RWPE2 (cell line): ENCODE measurements at regions not wholly inside any gene's neighbourhood (a gene's known extent, or its start where the extent isn't known, plus 50 kb on each side); places are given as distances from the start of the nearest gene placed in this dataset.

ENCODE experiments used
- ATAC-seq: fragments of 200-7000 bp; cut with Tn5 transposase; 3 replicates; pipeline ENCODE4 v1.9.1; 2021; ENCODE audit warnings: low read depth
- DNase-seq: peaks from one replicate; pipeline ENCODE4 v3.0.0-alpha.2; 2020; ENCODE audit warnings: low spot score
- H3K27ac ChIP-seq: fragments of 450-650 bp; 2 replicates; pipeline ENCODE4 v1.5.1; 2017; ENCODE audit warnings: mild to moderate bottlenecking; ENCODE audit not compliant: poor library complexity, severe bottlenecking
- H3K27me3 ChIP-seq: fragments of 250-450 bp; sonication (Bioruptor Pico); 2 replicates; pipeline ENCODE4 v1.5.1; 2021; ENCODE audit warnings: mild to moderate bottlenecking, moderate library complexity; ENCODE audit not compliant: insufficient read depth, poor library complexity, severe bottlenecking
- H3K36me3 ChIP-seq: fragments of 250-450 bp; sonication (Bioruptor Pico); 2 replicates; pipeline ENCODE4 v1.5.1; 2020; ENCODE audit warnings: low read depth, mild to moderate bottlenecking, moderate library complexity
- H3K4me1 ChIP-seq: fragments of 250-450 bp; sonication (Bioruptor Pico); 2 replicates; pipeline ENCODE4 v1.5.1; 2021; ENCODE audit warnings: mild to moderate bottlenecking, moderate library complexity; ENCODE audit not compliant: insufficient read depth, poor library complexity, severe bottlenecking
- H3K4me3 ChIP-seq: fragments of 250-450 bp; sonication (Bioruptor Pico); 2 replicates; pipeline ENCODE4 v1.5.1; 2021; ENCODE audit warnings: mild to moderate bottlenecking, moderate library complexity; ENCODE audit not compliant: severe bottlenecking
- H3K9me3 ChIP-seq: fragments of 250-450 bp; sonication (Bioruptor Pico); 2 replicates; pipeline ENCODE4 v1.5.1; 2021; ENCODE audit warnings: mild to moderate bottlenecking, moderate library complexity; ENCODE audit not compliant: severe bottlenecking
- TF ChIP-seq, protein P1 (sequence below): fragments of 450-650 bp; IDR thresholded peaks from one replicate; pipeline ENCODE4 v1.5.1; 2017; ENCODE audit warnings: mild to moderate bottlenecking, moderate library complexity; ENCODE audit not compliant: poor library complexity, severe bottlenecking

DNA sequence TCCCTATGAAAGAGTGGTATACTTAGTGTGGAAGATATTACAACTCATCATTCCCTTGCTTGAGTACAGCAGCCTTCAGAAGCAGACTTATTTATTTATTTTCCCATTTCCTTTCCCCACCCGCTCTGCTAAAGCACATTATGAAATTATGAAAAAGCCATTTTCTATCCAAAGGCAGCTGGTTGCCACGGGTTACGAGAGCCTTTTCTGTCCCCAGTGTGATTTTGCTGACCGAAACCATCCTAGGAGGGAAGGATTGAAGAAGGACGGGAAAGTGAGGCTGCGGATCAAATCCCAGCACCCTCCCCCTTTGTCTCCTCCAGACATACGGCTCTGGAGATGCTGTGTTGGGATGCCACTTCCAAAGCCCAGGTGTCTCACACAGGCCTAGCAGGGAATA is 246.9 kb downstream of the TLR4 start:
- no peak overlapping the region for H3K4me3 ChIP-seq
- H3K27me3 ChIP-seq: no peaks in the 10 kb centered on the region
- ATAC-seq (no peak), DNase-seq (no peak)
- H3K36me3 ChIP-seq: no peaks in the 10 kb centered on the region
- TF ChIP-seq, protein P1, sequence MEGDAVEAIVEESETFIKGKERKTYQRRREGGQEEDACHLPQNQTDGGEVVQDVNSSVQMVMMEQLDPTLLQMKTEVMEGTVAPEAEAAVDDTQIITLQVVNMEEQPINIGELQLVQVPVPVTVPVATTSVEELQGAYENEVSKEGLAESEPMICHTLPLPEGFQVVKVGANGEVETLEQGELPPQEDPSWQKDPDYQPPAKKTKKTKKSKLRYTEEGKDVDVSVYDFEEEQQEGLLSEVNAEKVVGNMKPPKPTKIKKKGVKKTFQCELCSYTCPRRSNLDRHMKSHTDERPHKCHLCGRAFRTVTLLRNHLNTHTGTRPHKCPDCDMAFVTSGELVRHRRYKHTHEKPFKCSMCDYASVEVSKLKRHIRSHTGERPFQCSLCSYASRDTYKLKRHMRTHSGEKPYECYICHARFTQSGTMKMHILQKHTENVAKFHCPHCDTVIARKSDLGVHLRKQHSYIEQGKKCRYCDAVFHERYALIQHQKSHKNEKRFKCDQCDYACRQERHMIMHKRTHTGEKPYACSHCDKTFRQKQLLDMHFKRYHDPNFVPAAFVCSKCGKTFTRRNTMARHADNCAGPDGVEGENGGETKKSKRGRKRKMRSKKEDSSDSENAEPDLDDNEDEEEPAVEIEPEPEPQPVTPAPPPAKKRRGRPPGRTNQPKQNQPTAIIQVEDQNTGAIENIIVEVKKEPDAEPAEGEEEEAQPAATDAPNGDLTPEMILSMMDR: no peak
- H3K27ac ChIP-seq: no peak overlapping the region
- H3K4me1 ChIP-seq: no peaks in the 10 kb centered on the region
- no peaks in the 10 kb centered on the region for H3K9me3 ChIP-seq

DNA sequence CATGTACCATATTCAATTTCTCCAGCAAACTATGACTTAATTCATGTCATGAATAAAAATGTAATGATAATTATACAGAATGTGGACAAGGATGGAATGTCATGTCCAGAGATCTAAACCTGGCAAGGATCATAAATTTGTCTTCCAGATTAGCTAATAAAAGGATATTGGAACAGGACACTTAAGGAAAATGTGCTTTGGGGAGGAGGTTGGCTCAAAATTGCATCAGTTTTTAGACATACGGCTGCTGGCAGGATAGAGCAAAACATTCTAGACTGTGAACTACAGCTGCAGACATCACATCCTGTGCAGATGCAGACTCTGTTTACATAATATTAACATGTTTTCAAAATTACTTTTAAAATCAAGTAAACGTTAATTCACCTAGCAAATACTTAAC is 248.4 kb downstream of the TLR4 start:
- no peaks in the 10 kb centered on the region for H3K9me3 ChIP-seq
- TF ChIP-seq, protein P1: no peak
- H3K4me3 ChIP-seq: no peak overlapping the region
- H3K27me3 ChIP-seq: no peaks in the 10 kb centered on the region
- ATAC-seq (no peak), DNase-seq (no peak)
- H3K36me3 ChIP-seq: no peaks in the 10 kb centered on the region
- H3K27ac ChIP-seq: no peak overlapping the region
- H3K4me1 ChIP-seq: peaks cover 2% of the 10 kb centered on the region

DNA sequence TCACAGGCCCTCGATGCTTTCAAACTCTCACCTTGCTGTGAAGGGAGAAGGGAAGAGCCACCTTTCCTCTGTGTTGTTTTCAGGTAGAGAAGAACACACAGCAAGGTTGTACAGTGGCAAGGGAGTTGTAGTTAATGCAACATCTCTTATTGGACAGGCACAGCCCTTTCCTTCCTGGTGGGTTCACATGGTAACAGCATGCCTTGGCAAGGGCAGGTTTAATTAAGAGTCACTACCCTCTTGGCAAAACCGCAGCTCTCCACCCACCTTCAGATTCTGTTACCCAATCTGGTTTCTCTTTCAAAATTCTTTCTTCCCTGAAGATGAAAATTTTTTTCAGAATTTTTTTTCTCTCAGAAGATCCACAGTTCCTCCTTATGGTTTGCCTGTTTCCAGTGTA is 253.1 kb downstream of the TLR4 start:
- DNase-seq: no peak
- ATAC-seq: peak; percentile 59
- TF ChIP-seq, protein P1: no peak
- no peaks in the 10 kb centered on the region for H3K27me3 ChIP-seq
- no peak overlapping the region for H3K4me3 ChIP-seq
- H3K4me1 ChIP-seq: peaks cover 2% of the 10 kb centered on the region
- no peak overlapping the region for H3K27ac ChIP-seq
- no peaks in the 10 kb centered on the region for H3K36me3 ChIP-seq
- H3K9me3 ChIP-seq: no peaks in the 10 kb centered on the region

DNA sequence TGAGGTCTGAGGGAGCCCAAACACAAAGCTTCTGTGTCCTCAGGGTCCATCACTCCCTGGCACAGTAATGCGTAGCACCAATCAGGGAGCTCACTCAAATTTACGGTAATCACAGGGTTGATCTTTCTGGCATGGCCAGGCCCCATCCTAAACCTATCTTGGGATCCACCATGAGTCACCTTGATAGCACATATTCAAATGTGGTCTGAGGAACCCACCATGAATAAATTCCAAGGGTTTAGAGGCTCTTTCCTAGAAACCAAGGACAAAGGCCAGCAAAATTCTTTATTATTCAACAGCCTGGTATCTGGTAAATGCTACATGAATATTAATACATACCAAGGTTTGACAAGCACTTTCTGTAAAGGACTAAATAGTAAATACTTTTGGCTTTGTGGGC is 254.5 kb downstream of the TLR4 start:
- no peaks in the 10 kb centered on the region for H3K9me3 ChIP-seq
- H3K4me1 ChIP-seq: peaks cover 2% of the 10 kb centered on the region
- DNase-seq (no peak), ATAC-seq (no peak)
- no peak overlapping the region for H3K4me3 ChIP-seq
- H3K36me3 ChIP-seq: no peaks in the 10 kb centered on the region
- TF ChIP-seq, protein P1: no peak
- H3K27ac ChIP-seq: no peak overlapping the region
- H3K27me3 ChIP-seq: no peaks in the 10 kb centered on the region

DNA sequence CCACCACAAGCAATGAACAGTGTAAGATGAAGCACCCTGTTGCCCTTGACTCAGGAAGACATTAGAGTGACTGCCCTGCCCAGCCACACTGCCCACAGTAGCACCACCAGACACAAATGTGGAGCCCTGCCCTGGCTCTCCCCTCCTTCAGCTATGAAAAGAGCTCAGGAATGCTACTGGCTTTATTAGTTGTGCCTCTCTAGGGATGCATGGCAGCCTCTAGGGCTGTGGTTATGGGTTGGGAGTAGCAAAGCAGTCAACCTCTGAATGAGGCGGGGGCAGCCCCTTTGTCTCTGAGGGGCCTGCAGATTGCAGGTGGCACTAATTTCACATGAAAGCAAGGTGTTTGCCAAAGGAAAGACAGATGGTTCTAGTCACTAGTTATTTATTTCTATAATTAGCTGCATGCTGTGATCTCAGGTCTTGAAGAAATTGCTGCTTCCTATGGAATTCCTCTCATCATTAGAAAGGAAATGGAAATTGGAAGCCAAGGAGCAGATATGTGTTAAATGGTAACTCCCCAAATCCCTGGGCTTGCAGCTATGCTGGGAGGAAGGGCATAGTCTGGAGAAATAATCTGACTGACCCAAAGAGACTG is 259.4 kb downstream of the TLR4 start:
- DNase-seq (no peak), ATAC-seq (no peak)
- no peaks in the 10 kb centered on the region for H3K36me3 ChIP-seq
- no peaks in the 10 kb centered on the region for H3K27me3 ChIP-seq
- no peak overlapping the region for H3K27ac ChIP-seq
- H3K4me3 ChIP-seq: no peak overlapping the region
- no peaks in the 10 kb centered on the region for H3K4me1 ChIP-seq
- TF ChIP-seq, protein P1: no peak
- H3K9me3 ChIP-seq: no peaks in the 10 kb centered on the region
